ENCODE measurements at regions not wholly inside any gene's neighbourhood (a gene's known extent, or its start where the extent isn't known, plus 50 kb on each side); places are given as distances from the start of the nearest gene placed in this dataset.
"Not testable (repeated sequence)": the region's sequence is repeated elsewhere in the genome, so short reads cannot be mapped to it uniquely, and the experiment has no call there.

DNA sequence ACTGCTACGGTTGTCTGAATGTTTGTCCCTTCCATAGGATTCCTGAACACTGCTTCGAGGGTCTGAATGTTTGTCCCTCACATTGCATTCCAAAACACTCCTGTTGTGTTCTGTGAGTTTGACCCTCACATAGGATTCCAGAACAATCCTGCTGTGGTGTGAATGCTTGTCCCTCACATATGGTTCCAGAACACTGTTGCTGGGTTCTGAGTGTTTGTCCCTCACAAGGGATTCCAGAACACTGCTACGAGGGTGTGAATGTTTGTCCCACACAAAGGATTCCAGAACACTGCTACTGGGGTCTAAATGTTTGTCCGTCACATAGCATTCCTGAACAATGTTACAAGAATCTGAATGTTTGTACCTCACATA, 201.2 kb downstream of the FOXD4L6 start:
- H3K9ac ChIP-seq: no peak overlapping the region
- no peaks in the 10 kb centered on the region for H3K27me3 ChIP-seq (ENCODE audit: control insufficient read depth, insufficient read depth, low read length)
- no peak for TF ChIP-seq CTCF (IDR thresholded peaks at IDR 0.05)
- no peaks in the 10 kb centered on the region for H3K79me2 ChIP-seq
- peaks cover 4% of the 10 kb centered on the region for H3K9me3 ChIP-seq (ENCODE audit: control insufficient read depth, low read length)
- no peak overlapping the region for H3K27ac ChIP-seq
- H3K4me1 ChIP-seq: no peaks in the 10 kb centered on the region
- no peak overlapping the region for H2AFZ ChIP-seq
- H3K4me3 ChIP-seq (ENCODE audit: low read depth, low read length): no peak overlapping the region
- H3K36me3 ChIP-seq (ENCODE audit: control insufficient read depth, insufficient read depth, low read length): no peaks in the 10 kb centered on the region
- H3K4me2 ChIP-seq (ENCODE audit: low read length): no peak overlapping the region

- H2AFZ ChIP-seq: no peak overlapping the region
- H3K9me3 ChIP-seq (ENCODE audit: control insufficient read depth, low read length): peaks cover 4% of the 10 kb centered on the region
- H3K27me3 ChIP-seq (ENCODE audit: control insufficient read depth, insufficient read depth, low read length): no peaks in the 10 kb centered on the region
- H3K4me2 ChIP-seq (ENCODE audit: low read length): no peak overlapping the region
- no peak overlapping the region for H3K4me3 ChIP-seq (ENCODE audit: low read depth, low read length)
- H3K36me3 ChIP-seq (ENCODE audit: control insufficient read depth, insufficient read depth, low read length): no peaks in the 10 kb centered on the region
- no peaks in the 10 kb centered on the region for H3K79me2 ChIP-seq
- H3K4me1 ChIP-seq: no peaks in the 10 kb centered on the region
- no peak for TF ChIP-seq CTCF (IDR thresholded peaks at IDR 0.05)
- H3K9ac ChIP-seq: no peak overlapping the region
- H3K27ac ChIP-seq: no peak overlapping the region
Observed at GRCh38 chr9:40926404-40927259, 201.8 kb downstream of the FOXD4L6 start.

DNA sequence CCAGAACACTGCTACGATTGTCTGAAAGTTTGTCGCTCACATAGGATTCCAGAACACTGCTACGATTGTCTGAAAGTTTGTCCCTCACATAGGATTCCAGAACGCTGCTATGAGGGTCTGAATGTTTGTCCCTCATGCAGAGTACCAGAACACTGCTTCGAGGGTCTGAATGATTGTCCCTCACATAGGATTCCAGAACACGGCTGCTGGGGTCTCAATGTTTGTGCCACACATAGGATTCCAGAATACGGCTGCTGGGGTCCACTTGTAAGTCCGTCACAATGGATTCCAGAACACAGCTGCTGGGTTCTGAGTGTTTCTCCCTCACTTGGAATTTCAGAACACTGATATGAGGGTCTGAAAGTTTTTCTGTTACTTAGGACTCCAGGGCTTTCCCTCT, 203.3 kb downstream of the FOXD4L6 start:
- Histone ChIP-seq H3K4me1 (no peaks in the 10 kb centered on the region), H3K79me2 (no peaks in the 10 kb centered on the region), H2AFZ (no peak overlapping the region), H3K27me3 (ENCODE audit: control insufficient read depth, insufficient read depth, low read length) (no peaks in the 10 kb centered on the region), H3K36me3 (ENCODE audit: control insufficient read depth, insufficient read depth, low read length) (no peaks in the 10 kb centered on the region), H3K27ac (no peak overlapping the region), H3K9me3 (ENCODE audit: control insufficient read depth, low read length) (peaks cover 4% of the 10 kb centered on the region), H3K4me3 (ENCODE audit: low read depth, low read length) (no peak overlapping the region), H3K9ac (no peak overlapping the region), H3K4me2 (ENCODE audit: low read length) (no peak overlapping the region)
- TF ChIP-seq CTCF (IDR thresholded peaks at IDR 0.05): no peak

DNA sequence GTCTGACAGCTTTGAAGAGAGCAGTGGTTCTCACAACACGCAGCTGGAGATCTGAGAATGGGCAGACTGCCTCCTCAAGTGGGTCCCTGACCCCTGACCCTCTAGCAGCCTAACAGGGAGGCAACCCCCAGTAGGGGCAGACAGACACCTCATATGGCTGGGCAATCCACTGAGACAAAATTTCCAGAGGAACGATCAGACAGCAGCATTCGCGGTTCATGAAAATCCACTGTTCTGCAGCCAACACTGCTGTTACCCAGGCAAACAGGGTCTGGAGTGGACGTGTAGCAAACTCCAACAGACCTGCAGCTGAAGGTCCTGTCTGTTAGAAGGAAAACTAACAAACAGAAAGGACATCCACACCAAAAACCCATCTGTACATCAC, 212.1 kb downstream of the FOXD4L6 start:
- H3K36me3 ChIP-seq (ENCODE audit: control insufficient read depth, insufficient read depth, low read length); H2AFZ ChIP-seq; H3K9ac ChIP-seq; H3K4me1 ChIP-seq; H3K4me3 ChIP-seq (ENCODE audit: low read depth, low read length); H3K9me3 ChIP-seq (ENCODE audit: control insufficient read depth, low read length); H3K27ac ChIP-seq; H3K27me3 ChIP-seq (ENCODE audit: control insufficient read depth, insufficient read depth, low read length); H3K4me2 ChIP-seq (ENCODE audit: low read length); H3K79me2 ChIP-seq: not testable (repeated sequence)

- not testable (repeated sequence) for H3K4me1 ChIP-seq; H3K36me3 ChIP-seq (ENCODE audit: control insufficient read depth, insufficient read depth, low read length); H3K27me3 ChIP-seq (ENCODE audit: control insufficient read depth, insufficient read depth, low read length); H3K27ac ChIP-seq; H3K4me3 ChIP-seq (ENCODE audit: low read depth, low read length); H3K9me3 ChIP-seq (ENCODE audit: control insufficient read depth, low read length); H3K4me2 ChIP-seq (ENCODE audit: low read length); H2AFZ ChIP-seq; H3K79me2 ChIP-seq; H3K9ac ChIP-seq
Observed at GRCh38 chr9:40915660-40916398, 212.7 kb downstream of the FOXD4L6 start.
